HG03460 (cell line): ENCODE measurements at regions not wholly inside any gene's neighbourhood (a gene's known extent, or its start where the extent isn't known, plus 50 kb on each side); places are given as distances from the start of the nearest gene placed in this dataset.

Experiments
- ATAC-seq: cut with Tn5 transposase; IDR thresholded peaks from one replicate; pipeline ENCODE4 v1.9.1; 2021; ENCODE audit not compliant: unreplicated experiment

DNA sequence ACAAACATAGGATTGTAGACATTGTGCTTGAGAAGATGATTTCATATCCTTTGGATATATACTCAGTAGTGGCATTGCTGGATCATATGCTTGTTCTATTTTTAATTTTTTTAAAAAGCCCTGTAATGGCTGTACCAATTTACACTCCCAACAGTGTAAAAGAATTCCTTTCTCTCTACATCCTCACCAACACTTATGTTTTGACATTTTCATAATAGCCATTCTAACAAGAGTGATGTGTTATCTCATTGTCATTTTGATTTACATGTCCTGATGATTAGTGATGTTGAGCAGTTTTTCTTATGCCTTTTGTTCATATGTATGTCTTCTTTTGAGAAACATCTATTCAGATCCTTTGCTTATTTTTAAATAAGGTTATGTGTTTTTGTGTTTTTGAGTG is 1039.2 kb upstream of the GOT2 start:
- no peak for ATAC-seq

DNA sequence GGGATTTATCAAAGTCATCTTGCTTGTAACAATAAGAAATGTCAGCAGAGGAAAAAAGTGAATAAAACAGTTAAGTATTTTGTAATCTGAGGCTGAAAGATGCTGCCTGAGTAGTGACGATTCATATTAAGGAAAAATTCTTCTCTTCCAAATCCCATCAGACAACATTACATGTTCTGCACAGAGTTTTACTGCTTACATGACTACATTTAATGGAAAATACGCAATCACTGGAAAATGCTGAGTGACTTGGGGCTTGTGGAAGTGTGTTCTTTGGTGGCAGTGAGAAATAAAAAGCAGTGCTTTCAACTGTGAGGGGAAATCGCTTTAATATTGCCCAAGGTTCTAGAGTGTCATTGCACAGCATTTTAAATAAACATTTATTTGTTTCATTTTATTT is 1025.2 kb upstream of the GOT2 start:
- no peak for ATAC-seq

GRCh38 chr16:59758848-59759247 is 1024.7 kb upstream of the GOT2 start:
- ATAC-seq: no peak

DNA sequence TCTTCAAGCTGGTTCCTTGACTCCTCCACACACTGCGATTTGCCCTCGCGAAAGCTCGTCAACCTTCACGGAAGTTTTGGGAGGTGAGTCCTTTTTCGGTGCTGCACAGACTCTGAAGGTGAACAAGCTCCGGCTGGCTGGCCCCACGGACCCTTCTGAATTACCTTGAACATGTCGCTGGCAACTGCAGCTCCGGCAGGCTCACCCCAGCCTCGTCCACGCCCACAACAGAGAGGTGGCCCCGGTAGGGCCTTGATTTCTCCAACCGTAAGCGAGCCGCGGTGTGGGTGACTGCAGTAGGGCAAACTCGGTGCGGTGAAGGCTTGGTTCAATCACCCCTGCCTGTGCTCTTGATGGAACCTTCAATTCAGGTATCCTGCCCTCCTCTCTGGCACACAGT is 1020.7 kb upstream of the GOT2 start:
- no peak for ATAC-seq

GRCh38 chr16:59749662-59750336 is 1015.7 kb upstream of the GOT2 start:
- no peak for ATAC-seq

DNA sequence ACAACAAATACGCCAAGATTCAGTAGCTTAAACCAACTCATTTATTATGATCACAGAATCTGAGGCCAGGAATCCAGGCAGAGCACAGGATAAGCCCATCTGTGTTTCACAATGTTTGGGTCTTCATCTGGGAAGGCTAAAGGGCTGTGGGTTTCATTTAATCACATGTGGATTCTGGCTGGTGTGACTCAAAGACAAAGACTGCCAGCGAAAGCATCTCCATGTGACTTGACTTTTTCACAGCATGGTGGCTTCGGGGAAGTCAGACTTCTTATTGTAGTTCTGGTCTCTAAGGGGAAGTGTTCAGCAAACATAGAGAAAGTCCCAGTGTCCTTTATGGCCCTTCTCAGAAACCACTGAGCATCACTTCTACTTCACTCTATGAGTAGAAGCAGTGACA is 1014.4 kb upstream of the GOT2 start:
- no peak for ATAC-seq

DNA sequence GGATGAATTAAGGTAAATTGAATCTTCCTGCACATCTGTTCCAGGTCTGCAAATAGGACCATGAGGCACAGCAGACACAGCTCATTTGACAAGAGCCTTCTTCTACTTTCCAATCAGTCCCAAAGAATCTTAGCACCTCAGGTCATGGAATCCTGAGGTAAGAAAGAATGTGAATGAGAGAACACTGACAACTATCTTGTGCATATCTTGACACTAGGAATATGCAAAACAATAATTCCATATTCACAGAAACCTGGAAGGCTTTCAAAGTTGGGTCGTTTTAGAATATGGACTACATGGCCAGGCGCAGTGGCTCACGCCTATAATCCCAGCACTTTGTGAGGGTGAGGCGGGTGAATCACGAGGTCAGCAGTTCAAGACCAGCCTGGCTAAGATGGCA is 1009.4 kb upstream of the GOT2 start:
- no peak for ATAC-seq

DNA sequence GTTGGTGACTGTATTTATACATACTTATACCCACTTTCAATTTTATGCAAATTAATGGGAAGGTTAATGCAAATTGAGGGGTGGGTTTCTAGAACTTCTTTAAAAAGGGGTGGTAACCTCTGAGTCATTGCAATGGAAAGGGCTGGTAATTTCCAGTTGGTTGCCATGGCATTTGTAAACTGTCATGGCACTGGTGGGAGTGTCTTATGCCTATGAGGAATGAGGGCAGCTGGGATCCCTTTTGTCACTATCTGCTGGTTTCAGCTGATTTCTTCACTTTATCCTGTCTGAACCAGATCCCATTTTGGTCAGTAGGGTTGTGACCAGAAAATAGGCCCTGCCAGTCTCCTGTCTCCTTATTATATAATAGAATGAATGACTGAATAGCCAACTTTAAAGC is 1006.7 kb upstream of the GOT2 start:
- ATAC-seq: no peak

- no peak for ATAC-seq
Observed at GRCh38 chr16:59737274-59737673, 1003.2 kb upstream of the GOT2 start.

- ATAC-seq: no peak
Observed at GRCh38 chr16:59733321-59733720, 999.2 kb upstream of the GOT2 start.

DNA sequence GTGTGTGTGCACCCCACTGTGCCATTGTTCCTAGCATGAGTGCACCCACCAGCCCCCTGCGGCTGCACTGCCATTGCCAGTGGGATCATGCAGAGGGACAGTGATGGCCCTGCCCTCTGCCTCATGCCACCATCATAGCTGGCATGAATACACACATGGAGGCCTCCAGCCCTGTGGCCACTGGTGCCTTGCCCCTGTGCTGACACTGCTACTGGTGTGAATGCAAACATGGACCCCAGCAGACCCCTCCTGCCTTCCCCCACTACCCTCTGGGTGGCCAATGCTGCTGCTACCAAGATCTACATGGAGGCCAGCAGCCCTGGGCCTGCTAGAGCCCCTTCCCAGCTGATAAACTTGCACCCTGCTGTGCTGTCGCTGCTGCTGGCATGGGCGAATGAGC is 995.5 kb upstream of the GOT2 start:
- no peak for ATAC-seq

- ATAC-seq: no peak
Observed at GRCh38 chr16:59719121-59719520, 985.0 kb upstream of the GOT2 start.

GRCh38 chr16:59707436-59708226 is 973.5 kb upstream of the GOT2 start:
- ATAC-seq: no peak

- ATAC-seq: no peak
Observed at GRCh38 chr16:59701963-59702930, 968.1 kb upstream of the GOT2 start.

DNA sequence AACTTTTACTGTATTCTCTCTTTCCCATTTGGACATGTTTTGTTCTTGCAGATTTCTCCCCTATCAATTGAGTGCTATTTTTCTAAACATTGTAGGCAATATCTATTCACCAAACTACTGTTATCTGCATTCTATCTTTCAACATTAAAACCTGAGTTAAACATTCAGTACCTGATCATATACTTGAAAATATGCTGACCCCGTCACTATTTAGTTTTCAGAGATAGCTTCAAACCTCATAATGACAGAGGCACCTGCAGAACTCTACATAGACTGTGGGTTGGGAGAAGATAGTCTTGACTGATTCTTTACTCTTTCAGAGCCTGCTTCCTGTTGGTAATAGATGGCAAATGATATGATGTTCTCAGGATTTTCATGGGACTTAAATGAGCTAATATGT is 965.7 kb upstream of the GOT2 start:
- no peak for ATAC-seq

GRCh38 chr16:59698346-59699020 is 964.4 kb upstream of the GOT2 start:
- ATAC-seq: no peak

- ATAC-seq: no peak
Observed at GRCh38 chr16:59697761-59698160, 963.6 kb upstream of the GOT2 start.

GRCh38 chr16:59697236-59697635 is 963.1 kb upstream of the GOT2 start:
- no peak for ATAC-seq

GRCh38 chr16:59696495-59696894 is 962.4 kb upstream of the GOT2 start:
- no peak for ATAC-seq

GRCh38 chr16:59690216-59690615 is 956.1 kb upstream of the GOT2 start:
- no peak for ATAC-seq

DNA sequence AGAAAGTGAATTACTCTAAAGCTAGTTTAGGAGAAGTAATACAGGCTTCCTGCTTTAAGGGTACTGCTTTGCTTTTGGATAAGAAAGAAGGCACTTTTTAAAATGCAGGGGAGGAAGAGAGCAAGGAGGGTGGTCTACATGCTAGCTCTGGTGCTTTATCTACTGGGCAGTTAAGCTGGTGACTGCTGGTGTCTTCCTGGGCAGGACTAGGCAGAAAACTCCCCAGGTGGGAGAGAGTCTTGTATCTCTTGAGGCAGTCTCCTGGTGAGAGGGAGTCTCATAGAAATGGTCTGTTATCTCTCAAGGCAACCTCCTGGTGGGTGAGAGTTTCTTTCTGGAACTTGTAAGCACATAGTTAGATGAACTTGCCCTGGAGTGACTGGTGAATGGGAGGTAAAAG is 953.9 kb upstream of the GOT2 start:
- no peak for ATAC-seq
